ENCODE measurements at regions not wholly inside any gene's neighbourhood (a gene's known extent, or its start where the extent isn't known, plus 50 kb on each side); places are given as distances from the start of the nearest gene placed in this dataset.

DNA sequence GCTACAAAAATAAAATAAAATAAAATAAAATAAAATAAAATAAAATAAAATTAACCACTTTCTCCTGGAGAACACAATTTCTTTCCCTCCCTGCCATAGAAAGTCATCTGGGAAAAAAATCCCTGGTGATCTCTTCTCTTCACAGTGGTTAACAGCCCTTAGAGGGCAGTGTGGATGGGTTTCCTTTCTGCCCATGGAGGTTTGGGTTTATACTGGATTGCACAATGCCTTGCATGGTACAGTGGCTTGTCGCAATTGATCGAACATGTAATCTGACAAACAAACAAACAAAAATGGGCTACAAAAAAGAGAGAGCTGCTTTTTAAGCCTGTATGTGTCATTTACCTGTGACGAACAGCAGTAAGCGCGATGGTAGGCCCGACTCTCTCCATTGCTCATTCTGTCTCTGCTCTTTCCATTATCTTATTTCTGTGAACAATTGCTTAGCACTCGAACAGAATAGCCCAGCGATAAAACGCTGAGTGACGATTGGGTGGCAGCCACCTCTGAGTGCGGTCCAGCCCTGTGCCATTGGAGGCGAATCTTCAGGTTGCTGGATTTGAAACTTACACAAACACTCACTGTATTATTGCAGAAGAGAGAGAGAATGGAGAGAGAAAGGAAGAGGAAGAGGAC is 166.1 kb downstream of the CD83 start:
- TF ChIP-seq GATA2 (IDR thresholded peaks at IDR 0.05; ENCODE audit: low read depth, low read length) (no peak), GATA3 (IDR thresholded peaks at IDR 0.05; ENCODE audit: low read depth, low read length) (no peak)
